ENCODE measurements at regions not wholly inside any gene's neighbourhood (a gene's known extent, or its start where the extent isn't known, plus 50 kb on each side); places are given as distances from the start of the nearest gene placed in this dataset.

DNA sequence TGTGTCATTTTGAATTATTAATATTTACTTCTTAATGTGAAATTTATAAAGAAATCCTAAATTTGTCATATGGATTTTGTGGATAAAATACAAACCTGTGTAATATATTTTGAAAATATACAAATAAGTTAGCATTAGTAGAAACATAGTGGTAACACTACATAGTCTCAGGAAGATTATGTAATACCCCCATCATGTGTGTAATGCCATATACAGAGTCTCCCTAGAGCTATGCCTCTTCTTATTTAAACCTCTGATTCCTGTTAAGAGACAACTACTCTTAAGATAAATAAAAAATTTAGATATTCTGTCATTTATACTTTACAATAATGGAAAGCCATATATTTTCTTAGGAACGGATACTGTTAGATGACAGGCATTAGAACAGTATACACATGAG, 2012.0 kb upstream of the LRRTM1 start:
- no peak for DNase-seq

DNA sequence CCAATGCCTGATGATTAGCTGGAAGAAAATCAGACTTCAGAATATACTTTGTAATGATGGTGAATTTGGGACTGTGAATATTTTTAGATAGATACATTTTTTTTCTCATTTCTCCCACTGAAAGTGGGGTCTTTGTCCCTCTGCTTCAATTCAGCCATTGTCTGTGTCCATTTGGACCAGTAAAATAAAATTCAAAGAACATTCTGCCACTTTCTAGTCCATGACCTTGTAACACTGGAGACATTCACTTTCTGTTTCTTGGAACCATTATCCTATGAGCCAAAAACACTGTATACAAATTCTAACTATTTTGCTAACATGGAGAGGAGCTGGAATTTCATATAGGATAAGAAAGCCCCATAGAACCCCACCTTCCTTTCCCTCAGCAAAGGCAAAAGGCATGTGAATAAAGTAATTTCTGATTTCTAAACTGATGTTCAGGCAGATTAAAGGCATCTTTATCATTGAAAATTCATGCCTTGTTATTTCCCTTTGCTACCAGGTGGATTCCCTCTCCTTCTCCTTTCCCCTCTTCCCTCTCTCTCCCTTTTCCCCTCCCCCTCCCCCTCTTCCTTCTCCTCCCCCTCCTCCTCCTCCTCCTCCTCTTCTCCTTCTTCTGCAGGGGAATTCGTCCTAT, 2010.4 kb upstream of the LRRTM1 start:
- Histone ChIP-seq H3K4me3 (ENCODE audit: low read depth, low read length) (no peak overlapping the region), H3K36me3 (no peaks in the 10 kb centered on the region), H3K4me1 (no peaks in the 10 kb centered on the region), H3K27me3 (no peaks in the 10 kb centered on the region), H3K9me3 (no peaks in the 10 kb centered on the region)
- no peak for DNase-seq
- no peak for TF ChIP-seq CTCF (IDR thresholded peaks at IDR 0.05; ENCODE audit: low read depth, low read length)

More for the DNA sequence above, 2012.0 kb upstream of the LRRTM1 start:
- TF ChIP-seq CTCF (IDR thresholded peaks at IDR 0.05; ENCODE audit: low read depth, low read length) = no peak
- no peak overlapping the region for H3K4me3 ChIP-seq (ENCODE audit: low read depth, low read length)
- no peaks in the 10 kb centered on the region for H3K27me3 ChIP-seq
- H3K9me3 ChIP-seq = no peaks in the 10 kb centered on the region
- no peaks in the 10 kb centered on the region for H3K4me1 ChIP-seq
- H3K36me3 ChIP-seq = no peaks in the 10 kb centered on the region

DNA sequence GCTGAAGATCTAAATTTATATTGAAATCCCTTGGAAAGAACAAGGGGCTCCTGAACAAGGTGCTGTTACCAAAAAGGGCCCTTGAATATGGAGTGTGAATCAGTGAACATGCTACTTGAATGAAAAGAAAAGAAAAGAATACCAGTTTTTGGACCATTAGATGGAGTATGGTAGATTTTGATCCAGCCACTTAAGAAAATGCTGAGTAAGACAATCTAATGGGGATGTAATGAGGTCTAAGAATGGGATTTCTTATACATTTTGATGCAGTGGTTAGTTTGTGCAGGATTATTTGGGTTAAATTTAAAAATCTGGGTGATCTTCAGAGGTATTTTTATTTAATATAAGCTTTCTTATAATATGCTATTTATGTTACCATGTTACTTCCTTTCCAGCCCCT, 2003.0 kb upstream of the LRRTM1 start:
- H3K27me3 ChIP-seq = no peaks in the 10 kb centered on the region
- H3K4me1 ChIP-seq = no peaks in the 10 kb centered on the region
- DNase-seq = no peak
- no peak overlapping the region for H3K4me3 ChIP-seq (ENCODE audit: low read depth, low read length)
- no peaks in the 10 kb centered on the region for H3K9me3 ChIP-seq
- no peak for TF ChIP-seq CTCF (IDR thresholded peaks at IDR 0.05; ENCODE audit: low read depth, low read length)
- no peaks in the 10 kb centered on the region for H3K36me3 ChIP-seq

GRCh38 chr2:82301506-82301905, 1997.0 kb upstream of the LRRTM1 start:
- no peaks in the 10 kb centered on the region for H3K36me3 ChIP-seq
- no peak for DNase-seq
- H3K4me1 ChIP-seq = no peaks in the 10 kb centered on the region
- H3K27me3 ChIP-seq = no peaks in the 10 kb centered on the region
- no peak overlapping the region for H3K4me3 ChIP-seq (ENCODE audit: low read depth, low read length)
- H3K9me3 ChIP-seq = no peaks in the 10 kb centered on the region
- no peak for TF ChIP-seq CTCF (IDR thresholded peaks at IDR 0.05; ENCODE audit: low read depth, low read length)

- H3K9me3 ChIP-seq = no peaks in the 10 kb centered on the region
- no peaks in the 10 kb centered on the region for H3K27me3 ChIP-seq
- TF ChIP-seq CTCF (IDR thresholded peaks at IDR 0.05; ENCODE audit: low read depth, low read length) = no peak
- H3K4me1 ChIP-seq = no peaks in the 10 kb centered on the region
- H3K36me3 ChIP-seq = no peaks in the 10 kb centered on the region
- DNase-seq = no peak
- H3K4me3 ChIP-seq (ENCODE audit: low read depth, low read length) = no peak overlapping the region
Measured at GRCh38 chr2:82289446-82289845, 1984.9 kb upstream of the LRRTM1 start.

- H3K4me3 ChIP-seq (ENCODE audit: low read depth, low read length) = no peak overlapping the region
- no peak for DNase-seq
- no peaks in the 10 kb centered on the region for H3K4me1 ChIP-seq
- no peaks in the 10 kb centered on the region for H3K9me3 ChIP-seq
- H3K27me3 ChIP-seq = no peaks in the 10 kb centered on the region
- no peaks in the 10 kb centered on the region for H3K36me3 ChIP-seq
- no peak for TF ChIP-seq CTCF (IDR thresholded peaks at IDR 0.05; ENCODE audit: low read depth, low read length)
Measured at GRCh38 chr2:82283075-82283474, 1978.5 kb upstream of the LRRTM1 start.
